RPMI8226 (cell line): ENCODE measurements at regions not wholly inside any gene's neighbourhood (a gene's known extent, or its start where the extent isn't known, plus 50 kb on each side); places are given as distances from the start of the nearest gene placed in this dataset.

Source experiments
- DNase-seq: peaks from one replicate; pipeline ENCODE4 v3.0.0-alpha.2; 2015

DNA sequence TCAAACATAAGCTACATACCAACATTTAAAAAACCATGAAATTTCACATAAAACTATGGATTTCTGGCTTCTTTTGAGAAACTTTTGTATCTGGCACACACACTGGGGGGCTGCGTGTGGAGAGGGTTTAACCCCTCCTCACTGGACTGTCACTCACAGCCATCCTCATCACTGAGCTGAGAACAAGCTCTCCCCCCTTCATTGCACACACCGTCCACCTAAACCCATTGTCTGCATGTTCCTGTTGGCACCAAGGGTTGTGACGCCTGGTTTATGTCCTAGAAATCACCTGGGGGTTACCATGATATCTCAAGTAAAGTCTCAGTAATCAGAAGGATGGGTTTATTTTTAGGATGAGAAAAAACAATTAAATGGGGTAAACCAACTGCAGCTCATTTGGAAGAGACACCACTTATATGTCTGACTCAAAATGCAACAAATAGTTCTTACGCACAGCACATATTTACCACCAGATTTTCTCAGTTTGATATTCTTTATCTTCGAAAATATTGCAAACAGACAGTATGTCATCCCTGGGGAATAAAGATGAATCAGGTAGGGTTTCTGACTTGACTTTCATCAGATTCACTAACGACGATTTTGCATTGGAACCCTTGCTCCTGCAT is 218.5 kb upstream of the KLF6 start:
- no peak for DNase-seq

DNA sequence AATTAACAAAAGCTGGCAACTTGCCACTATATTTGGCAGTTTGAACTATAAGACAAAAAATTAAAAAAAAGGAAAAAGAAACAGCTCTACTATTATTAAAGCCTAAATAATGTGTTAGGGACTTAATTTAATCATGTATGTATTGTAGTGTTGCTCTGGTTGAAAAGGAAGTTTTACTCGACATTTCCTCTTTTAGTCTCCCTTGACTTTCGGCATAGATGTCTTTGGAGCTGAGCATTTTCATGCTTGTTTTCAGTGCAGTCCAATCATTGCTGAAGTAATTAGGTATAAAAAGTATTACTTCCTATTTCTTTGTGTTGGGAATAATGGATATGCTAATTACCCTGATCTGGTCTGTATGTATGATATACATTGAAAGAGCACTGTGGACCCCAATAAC is 216.8 kb upstream of the KLF6 start:
- no peak for DNase-seq

DNA sequence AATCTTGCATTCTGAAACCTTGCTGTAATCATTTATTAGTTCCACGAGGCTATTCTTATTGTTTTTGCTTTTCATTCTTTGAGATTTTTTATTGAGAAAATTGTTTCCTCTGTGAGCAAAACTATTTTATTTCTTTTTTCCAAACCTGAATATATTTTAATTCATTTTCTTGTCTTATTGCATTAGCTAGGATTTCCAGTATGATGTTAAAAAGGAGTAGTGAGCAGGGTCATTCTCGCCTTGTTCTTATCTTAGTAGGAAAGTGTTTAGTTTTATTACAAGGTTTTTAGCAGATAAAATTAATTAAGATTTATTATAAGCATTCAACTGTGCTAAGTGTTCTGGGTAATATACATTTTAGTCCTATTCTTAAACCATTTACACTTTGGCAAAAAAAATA is 214.6 kb upstream of the KLF6 start:
- DNase-seq = no peak

DNA sequence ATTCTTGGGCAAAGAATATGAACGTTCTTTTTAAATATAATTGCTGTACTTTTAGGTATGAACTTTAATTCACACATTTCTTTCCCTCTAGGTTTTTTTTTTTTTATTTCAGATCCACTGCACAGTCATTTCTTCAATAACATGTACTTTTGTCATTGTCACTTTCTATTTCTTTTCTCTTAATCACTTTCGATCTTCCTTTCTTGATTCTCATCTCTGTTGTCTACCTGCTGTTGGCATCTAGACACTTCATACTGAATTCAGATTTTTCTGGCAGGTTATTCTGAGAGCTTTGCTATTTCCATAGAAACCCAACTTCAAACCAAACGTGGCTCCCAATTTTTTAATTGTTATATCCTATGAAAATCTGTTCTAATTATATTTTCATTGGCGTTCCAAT is 211.7 kb upstream of the KLF6 start:
- no peak for DNase-seq

DNA sequence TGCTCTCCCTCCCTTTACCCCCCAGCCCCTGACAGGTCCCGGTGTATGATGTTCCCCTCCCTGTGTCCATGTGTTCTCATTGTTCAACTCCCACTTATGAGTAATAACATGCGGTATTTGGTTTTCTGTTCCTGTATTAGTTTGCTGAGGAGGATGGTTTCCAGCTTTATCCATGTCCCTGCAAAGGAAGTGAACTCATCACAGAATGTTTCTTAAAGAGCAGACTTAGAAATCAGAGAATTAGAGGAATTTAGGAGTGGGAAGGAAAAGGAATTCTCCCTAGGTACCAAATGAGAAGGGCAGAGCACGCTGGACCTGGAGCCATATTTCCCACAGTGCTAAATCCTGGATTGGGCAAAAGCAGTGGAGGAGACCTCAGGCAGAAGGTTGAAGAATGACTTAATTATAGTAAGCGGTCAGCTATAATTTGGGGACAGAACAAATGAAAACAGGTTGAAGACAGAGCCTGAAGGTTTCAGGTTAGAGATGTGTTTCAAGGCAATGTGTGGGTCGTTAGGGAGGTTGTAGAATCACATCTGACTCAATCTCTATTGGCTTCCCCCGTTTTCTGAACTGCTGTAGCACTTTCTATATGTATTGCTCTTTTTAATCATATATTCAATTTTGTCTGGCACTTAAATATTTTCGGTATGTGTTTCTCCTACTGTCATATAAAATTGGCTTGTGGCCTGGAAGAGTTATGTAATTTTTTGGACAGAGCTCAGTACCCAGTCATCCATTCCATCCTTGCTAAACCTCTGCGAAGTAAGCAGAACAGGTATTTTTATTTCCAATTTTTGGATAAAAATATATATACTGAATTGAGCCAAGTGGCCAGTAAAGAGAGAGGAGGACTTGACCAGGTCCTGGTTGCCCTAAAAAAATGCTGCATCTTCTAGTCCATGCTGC is 210.5 kb upstream of the KLF6 start:
- DNase-seq = no peak

DNA sequence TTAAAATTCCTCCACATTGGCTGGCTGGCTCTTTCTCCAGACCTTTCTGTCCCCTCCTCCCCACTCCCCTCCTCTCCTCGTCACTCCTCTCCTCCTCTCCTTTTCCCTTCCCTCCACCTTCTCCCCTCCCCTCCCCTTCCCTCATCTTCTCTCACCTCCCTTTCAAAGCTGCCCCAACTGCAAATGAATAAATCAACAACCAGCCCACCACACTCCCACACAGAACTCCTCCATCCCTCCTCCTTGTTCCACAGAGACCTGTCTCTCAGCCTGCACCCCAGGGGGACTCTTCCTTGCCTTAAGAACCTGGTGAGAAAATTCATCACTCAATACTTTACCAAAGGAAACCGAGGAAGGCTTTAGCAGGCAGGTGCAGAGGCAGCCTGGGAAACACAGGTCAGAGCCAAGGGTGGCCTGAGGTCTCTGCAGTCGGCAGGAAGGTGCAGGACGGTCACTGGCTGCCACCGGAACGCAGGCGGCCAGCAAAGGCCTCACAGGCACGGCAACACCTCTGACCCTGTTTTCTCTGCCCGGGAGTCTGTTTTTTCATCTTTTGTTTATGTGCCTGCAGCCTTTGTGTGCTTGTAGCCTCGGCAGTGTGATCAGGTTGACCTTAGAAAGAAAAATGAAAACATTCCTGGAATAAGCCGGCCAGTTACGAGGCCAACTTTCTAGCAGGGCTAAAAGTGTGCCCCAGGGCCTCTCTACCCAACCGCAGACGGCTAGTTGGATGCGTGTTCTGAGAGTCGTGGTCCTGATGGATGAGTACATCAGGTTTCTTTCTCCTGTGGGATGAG is 207.6 kb upstream of the KLF6 start:
- no peak for DNase-seq

DNA sequence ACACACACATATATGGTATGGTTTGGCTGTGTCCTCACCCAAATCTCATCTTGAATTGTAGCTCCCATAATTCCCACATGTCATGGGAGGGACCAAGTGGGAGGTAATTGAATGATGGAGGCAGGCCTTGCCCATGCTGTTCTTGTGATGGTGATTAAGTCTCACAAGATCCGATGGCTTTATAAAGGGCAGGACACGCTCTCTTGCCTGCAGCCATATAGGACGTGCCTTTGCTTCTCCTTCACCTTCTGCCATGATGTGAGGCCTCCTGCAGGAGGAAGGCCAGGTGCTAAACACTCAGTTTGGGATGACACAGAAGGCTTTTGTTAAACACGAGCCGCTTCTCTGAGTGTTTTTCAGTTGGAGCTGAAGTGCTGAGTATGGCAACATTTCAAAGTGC is 205.3 kb upstream of the KLF6 start:
- no peak for DNase-seq

DNA sequence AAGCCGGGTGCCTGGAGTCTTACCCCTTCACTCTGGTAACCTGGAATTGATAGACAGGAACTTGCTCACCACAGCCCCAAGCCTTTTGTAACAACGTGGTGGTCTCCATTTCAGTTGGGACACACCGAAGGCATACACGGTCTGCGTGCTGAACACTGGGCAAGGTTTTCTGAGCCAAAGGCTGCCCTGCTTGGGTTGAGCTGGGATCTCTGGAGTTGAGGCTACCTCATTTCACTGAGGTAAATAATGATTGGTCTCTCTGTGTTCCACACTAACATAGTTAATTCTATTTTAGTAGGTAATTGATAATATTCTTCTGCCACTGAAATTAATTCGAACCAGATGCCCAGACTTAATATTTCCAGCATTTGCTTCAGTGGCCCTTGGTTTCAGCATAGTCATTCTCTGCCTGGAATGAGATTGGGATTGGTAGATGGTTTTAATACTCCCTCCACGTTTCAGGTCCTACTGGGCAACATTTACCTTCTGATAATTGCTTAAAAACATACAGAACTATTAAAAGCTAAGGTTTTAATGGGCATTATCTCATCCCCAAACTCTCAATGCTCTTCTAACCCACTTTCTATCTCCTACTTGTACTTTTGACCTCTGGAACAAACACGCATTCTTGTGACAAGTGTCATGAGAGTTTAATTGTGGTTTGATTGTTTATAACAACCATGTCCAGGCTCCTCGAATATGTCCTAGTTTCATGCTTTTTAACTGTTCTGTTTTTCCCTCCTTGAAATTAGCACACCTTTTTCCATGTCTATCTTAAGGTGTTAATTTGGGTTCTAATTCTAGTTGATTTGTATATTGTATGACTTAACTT is 202.3 kb upstream of the KLF6 start:
- no peak for DNase-seq

DNA sequence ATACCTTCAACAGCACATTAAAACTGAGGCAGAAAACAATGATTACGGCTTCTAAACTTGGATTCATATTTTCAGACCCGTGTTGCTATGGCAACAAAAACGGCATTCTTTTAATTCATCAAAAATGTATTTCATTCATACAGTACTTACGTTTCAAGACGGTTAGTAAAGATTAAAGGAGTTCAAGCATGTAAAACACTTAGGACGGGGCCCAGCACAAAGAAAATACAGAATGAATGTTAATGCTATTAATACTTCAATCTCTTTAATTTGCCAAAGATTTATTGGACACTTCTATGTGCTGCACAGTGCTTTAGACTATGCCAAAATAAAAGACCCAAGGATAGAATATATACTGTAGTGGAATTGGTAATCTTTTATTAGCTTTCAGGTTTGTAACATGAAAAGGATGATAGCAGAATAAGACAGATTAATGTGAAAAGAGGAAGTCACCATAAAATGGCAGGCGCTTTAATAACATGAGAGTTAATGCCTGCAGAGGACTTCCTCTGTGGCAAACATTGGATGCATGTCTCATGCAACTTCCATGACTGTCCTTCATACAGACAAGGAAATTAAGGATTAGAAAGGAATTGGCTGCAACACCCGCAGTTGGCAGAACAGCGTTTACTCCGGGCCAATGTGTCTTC is 201.6 kb upstream of the KLF6 start:
- DNase-seq = no peak

DNA sequence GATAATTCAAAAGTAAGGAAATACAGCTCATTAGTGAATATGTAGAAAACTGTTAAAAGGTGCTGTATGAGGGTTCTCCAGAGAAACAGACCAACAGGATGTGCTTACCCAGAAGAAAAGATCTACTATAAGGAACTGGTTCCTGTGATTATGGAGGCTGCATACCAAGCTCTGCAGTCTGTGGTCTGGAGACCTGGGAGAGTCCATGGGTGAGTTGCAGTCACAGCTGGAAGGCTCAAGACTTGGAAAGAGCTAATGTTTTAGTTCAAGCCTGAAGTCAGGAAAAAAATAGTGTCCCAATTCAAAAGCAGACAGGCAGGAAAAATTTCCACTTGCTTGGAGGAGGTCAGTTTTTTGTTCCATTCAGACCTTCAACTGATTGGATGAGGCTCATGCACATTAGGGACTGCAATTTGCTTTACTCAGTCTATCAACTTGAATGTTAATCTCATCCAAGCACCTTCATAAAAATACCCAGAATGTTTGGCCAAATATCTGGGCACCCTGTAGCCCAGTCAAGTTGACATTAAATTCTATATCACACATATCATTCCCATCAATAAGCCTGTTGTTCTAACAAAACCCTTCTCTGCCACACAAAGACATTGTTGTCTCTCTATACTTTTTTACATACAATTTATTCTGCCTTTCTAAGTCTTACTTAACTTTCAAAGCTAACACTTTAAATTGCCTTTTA is 197.9 kb upstream of the KLF6 start:
- DNase-seq = no peak

DNA sequence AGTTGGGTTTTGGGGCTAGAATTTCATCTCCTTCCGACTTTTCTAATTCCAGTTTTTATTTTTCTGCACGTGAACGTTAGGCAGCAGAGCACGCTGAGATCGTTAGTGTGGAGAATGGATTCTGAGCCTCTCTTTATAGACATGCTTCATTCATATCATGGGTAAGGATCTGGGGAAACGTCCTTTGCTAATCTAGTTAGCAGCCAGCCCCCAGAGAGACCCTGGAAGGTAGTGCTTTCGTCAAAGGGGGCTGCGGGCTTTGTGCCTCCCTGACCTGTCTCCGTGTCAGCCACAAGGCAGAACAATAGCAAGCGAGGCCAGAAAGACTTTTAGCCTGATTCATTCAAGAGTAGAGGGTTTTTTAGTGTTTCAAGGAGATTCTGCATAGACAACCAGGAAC is 196.3 kb upstream of the KLF6 start:
- no peak for DNase-seq

DNA sequence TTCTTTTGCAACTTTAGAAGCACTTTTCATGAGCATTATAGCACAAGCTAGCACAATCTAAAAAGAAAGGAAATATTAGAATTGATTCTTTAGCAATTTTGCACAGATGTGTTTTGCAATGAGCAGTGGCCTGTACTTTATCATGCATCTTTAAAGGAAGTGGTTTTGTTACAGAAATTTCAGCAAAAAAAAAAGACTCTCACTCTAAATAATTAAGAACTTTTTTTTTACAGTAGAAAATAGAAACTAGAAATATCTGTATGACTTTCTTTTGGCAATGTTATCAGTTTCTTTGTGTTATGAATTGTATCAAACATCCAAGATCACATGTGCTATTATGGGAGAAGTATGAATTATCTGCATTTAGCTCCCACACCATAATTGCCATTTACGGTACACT is 195.7 kb upstream of the KLF6 start:
- DNase-seq = no peak

DNA sequence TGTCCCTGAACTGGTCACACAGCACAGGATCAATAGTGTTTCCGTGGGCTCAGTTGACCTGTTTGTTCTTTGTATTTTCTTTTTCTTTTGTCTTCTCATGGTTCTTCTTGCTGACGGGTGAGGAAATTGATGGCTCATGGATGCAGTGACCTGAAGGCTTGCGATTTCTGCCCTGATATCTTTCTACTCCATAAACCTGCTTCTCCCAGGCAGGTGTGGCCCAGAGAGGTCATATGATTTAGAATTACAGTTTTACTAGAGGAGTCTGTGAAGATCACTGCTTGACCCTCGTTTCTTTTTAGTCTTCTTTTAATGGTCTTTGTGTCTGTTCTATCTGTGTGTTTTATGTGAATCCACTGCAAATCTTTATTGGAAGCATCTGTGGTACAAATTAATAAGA is 195.1 kb upstream of the KLF6 start:
- no peak for DNase-seq

DNA sequence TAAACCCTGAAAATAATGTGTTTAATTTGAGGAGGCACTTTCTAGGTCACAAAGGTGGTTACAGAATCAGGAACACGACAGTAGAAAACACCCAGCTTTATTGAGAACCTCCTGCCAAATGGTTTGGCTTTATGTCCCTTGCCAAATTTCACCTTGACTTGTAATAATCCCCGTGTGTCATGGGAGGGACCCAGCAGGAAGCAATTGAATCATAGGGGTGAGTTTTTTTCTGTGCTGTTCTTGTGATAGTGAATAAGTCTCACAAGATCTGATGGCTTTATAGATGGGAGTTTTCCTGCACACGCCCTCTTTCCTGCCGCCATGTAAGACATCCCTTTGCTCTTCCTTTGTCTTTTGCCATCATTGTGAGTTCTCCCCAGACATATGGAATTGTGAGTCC is 193.8 kb upstream of the KLF6 start:
- DNase-seq = no peak

DNA sequence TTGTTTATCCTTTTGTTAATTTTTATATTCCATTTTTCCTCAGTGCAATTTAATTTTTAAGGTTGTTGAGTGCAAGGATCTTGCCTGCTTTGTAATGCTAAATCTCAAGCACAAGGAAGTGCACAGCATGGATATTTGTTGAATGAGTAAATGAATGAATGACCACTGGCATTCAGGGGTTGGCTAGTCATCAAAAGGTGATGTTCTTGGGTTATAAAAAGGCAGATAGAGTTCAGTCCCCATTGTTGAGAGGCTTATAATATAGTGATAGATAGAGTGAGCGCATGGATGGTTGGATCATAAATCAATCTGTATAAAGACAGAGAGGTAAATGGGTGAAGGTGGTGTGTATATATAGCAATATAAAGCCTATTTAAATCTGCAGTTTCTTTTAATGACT is 193.2 kb upstream of the KLF6 start:
- no peak for DNase-seq

DNA sequence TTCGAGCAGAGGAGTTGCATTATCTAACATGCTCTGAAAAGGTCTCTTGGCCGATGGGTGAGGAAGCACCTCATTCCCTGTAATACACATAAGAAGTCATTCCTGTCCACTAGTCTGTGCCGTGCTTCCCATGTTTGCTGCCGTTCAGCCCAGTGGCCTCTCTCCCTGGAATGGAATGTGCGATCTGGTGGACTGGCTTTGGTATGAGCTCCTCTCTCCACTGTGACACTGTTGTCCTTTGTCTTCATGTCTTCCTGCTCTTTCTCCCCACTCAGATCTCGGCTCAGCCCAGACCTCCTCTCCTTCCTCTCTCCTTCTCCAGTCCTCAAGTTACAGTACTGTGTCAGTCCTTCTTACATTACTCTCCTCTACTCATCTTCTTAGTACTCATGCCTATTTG is 192.8 kb upstream of the KLF6 start:
- no peak for DNase-seq

DNA sequence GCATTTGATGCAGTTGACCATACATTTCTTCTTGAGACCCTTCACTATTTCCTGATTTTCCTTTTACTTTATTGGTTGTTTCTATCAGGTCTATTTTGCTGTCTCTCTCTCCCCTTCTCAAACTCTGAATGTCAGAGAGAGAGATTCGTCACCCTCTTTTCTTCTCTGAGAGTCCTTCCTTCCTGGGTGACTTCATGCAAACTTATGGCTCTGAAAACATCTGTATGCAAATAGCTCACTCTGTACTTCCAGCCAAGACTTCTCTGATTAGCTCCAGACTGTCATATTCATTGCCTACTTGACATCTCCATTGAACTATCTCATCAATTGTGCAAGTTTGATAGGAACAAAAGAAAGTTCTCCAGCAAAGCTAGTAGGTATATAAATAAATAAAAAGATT is 191.7 kb upstream of the KLF6 start:
- no peak for DNase-seq

DNA sequence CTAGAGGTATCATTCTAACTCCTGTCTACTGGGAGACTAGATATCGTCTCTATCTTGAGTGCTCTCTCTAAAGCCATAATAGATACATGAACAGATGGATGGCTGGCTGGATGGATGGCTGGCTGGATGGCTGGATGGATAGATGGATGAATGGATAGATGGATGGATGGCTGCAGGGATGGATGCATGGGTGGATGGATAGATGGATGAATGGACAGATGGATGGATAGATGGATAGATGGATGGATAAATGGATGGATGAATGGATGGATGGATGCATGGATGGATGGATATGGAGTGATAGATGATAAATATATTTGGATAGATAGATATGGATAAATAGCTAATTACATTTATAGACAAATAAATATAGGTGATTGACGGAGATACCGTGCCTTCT is 191.2 kb upstream of the KLF6 start:
- DNase-seq = no peak

DNA sequence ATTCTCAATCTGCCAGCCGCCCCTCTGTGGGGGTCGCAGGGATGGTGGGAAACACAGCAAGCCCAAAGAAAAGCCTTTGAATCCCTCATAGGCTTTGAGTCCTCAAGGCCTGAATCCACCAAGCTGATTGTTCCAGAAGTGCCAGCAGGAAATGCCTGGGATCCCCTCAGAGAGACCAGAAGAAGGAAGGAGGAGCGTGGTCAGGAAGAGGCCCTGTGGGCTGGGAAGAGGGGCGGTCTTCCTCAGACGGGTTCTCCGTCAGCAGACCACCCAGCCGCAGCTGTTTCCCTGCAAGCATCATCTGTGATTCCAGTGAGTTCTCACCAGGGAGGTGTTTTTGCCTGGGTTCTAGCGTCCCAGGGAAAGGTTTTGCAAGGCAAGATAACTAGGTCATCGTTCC is 190.0 kb upstream of the KLF6 start:
- DNase-seq = no peak

DNA sequence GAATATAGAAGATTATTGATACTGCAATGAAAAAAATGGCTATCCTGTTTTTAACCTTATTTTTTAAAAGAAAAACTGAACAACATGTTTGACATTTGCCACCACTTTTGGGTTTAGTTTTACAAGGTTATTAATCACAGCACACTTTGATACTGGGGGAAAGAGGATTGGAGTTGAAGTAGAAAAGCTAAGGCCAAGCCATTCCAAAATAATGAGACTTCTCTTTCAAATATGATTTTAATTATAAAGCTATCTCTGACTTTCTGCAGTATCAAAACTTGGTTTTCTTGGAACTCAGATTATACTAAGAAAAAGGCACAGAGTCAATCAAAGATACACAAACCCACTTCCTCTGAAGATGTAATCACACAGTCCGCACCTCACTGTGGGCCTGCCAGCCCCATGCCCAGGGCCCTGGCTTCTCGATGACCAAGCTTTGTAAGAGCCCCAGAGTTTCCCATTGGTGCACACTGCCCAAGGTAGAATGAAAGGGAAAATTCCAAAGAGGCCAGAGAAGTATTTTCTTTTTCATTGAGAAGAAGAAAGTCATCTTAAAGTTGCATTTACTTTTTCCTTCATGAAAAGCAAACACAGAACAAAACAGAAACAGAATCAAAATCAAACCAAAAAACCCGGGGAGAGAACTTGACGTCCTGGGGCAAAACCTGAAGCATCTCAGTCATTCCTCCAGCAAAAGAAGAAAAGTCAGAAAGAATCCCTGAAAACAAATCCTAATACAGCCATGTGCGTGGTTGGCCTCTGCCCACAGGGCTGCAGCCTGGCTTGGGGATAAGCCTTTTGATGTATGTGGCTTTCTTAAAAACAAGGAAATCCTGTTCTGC is 187.7 kb upstream of the KLF6 start:
- DNase-seq = no peak

DNA sequence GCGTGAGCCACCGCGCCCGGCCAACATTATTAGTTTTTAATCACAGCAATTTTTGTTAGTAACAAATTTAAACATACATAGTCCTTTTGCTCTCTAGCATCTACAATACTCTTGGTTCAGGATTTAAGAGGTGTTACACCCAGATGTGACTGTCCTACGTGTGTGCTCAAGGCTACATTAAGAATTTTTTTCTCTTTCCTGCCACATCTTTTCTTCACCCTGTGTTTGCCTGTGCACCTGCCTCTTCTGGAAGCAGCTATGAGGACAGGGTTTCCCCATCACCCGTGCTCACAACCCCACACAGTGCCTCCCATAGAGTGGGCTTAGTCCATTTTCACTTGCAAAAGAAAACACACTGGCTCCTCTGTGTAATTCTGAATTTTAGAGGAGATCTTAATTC is 186.7 kb upstream of the KLF6 start:
- no peak for DNase-seq
